Endothelial cell of umbilical vein (primary cell): ENCODE measurements at regions not wholly inside any gene's neighbourhood (a gene's known extent, or its start where the extent isn't known, plus 50 kb on each side); places are given as distances from the start of the nearest gene placed in this dataset.

Source experiments
- POLR2AphosphoS5 ChIP-seq: IDR thresholded peaks from 2 replicates; pipeline ENCODE4 v1.6.1; 2012; ENCODE audit warnings: low read depth, mild to moderate bottlenecking, control low read depth, low read length, moderate library complexity; ENCODE audit not compliant: insufficient read depth
- TF ChIP-seq, protein P1 (sequence below), 2 donors: IDR thresholded peaks; 1 replicate in 1 of 2; 2 replicates in 1 of 2; pipeline ENCODE4 v1.5.1; 2011; ENCODE audit warnings: low read length in 2 of 2, mild to moderate bottlenecking in 2 of 2, moderate library complexity in 2 of 2, control low read depth in 1 of 2, inconsistent platforms in 1 of 2, low read depth in 1 of 2; ENCODE audit not compliant: insufficient read depth in 1 of 2; ENCODE audit errors: extremely low read depth in 1 of 2

- TF ChIP-seq POLR2AphosphoS5: no peak
- TF ChIP-seq, protein P1, sequence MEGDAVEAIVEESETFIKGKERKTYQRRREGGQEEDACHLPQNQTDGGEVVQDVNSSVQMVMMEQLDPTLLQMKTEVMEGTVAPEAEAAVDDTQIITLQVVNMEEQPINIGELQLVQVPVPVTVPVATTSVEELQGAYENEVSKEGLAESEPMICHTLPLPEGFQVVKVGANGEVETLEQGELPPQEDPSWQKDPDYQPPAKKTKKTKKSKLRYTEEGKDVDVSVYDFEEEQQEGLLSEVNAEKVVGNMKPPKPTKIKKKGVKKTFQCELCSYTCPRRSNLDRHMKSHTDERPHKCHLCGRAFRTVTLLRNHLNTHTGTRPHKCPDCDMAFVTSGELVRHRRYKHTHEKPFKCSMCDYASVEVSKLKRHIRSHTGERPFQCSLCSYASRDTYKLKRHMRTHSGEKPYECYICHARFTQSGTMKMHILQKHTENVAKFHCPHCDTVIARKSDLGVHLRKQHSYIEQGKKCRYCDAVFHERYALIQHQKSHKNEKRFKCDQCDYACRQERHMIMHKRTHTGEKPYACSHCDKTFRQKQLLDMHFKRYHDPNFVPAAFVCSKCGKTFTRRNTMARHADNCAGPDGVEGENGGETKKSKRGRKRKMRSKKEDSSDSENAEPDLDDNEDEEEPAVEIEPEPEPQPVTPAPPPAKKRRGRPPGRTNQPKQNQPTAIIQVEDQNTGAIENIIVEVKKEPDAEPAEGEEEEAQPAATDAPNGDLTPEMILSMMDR (IDR thresholded peaks at IDR 0.05; ENCODE audit: extremely low read depth in 1 of 2, insufficient read depth in 1 of 2, low read depth in 1 of 2, low read length in 2 of 2): no peak
Measured at GRCh38 chr13:75194717-75195462, 287.1 kb downstream of the TBC1D4 start.
